Left ventricle myocardium inferior (tissue), 1 donor: ENCODE measurements at regions not wholly inside any gene's neighbourhood (a gene's known extent, or its start where the extent isn't known, plus 50 kb on each side); places are given as distances from the start of the nearest gene placed in this dataset.
"Not testable (repeated sequence)": the region's sequence is repeated elsewhere in the genome, so short reads cannot be mapped to it uniquely, and the experiment has no call there.

Source experiments
- DNase-seq: peaks from one replicate; pipeline ENCODE4 v3.0.0-alpha.2; 2020
- H3K27ac ChIP-seq: fragments of 200-600 bp; replicated peaks from 2 replicates; pipeline ENCODE4 v1.8.0; 2021
- H3K27me3 ChIP-seq: fragments of 200-600 bp; 2 replicates; pipeline ENCODE4 v1.8.0; 2021; ENCODE audit warnings: low read depth
- H3K36me3 ChIP-seq: fragments of 200-600 bp; 2 replicates; pipeline ENCODE4 v1.8.0; 2021
- H3K4me1 ChIP-seq: fragments of 200-600 bp; 2 replicates; pipeline ENCODE4 v1.8.0; 2021
- H3K4me3 ChIP-seq: fragments of 200-600 bp; 2 replicates; pipeline ENCODE4 v1.8.0; 2021; ENCODE audit warnings: mild to moderate bottlenecking, moderate library complexity
- H3K9me3 ChIP-seq: fragments of 200-600 bp; replicated peaks from 2 replicates; pipeline ENCODE4 v1.8.0; 2021
- CTCF ChIP-seq: fragments of 200-600 bp; IDR thresholded peaks from 2 replicates; pipeline ENCODE4 v1.8.0; 2021; ENCODE audit warnings: antibody characterized with exemption, mild to moderate bottlenecking, borderline replicate concordance
- intact Hi-C: fragments of 100-400 bp; cut with micrococcal nuclease; formaldehyde crosslinking; loops from one replicate; pipeline ENCODE4 v1.11.0; 2022
- donor health status: DM: no; HTN: yes; CAD: no; lungs with severe emphysema.

GRCh38 chr16:80253741-80254140 lies 287.1 kb upstream of the DYNLRB2 start:
- Histone ChIP-seq H3K4me3 (no peak overlapping the region), H3K27me3 (peaks cover 5% of the 10 kb centered on the region), H3K9me3 (no peaks in the 10 kb centered on the region), H3K4me1 (no peaks in the 10 kb centered on the region), H3K27ac (no peak overlapping the region), H3K36me3 (no peaks in the 10 kb centered on the region)
- DNase-seq: no peak
- intact Hi-C loops: no loop called here
- TF ChIP-seq CTCF: no peak

- intact Hi-C loops: no loop called here
- Histone ChIP-seq H3K4me3 (no peak overlapping the region), H3K4me1 (no peaks in the 10 kb centered on the region), H3K9me3 (peaks cover 3% of the 10 kb centered on the region), H3K36me3 (no peaks in the 10 kb centered on the region), H3K27me3 (peaks cover 5% of the 10 kb centered on the region), H3K27ac (no peak overlapping the region)
- no peak for TF ChIP-seq CTCF
- DNase-seq: no peak
Measured at GRCh38 chr16:80250381-80250780, 290.4 kb upstream of the DYNLRB2 start.

- H3K9me3 ChIP-seq: peaks cover 44% of the 10 kb centered on the region
- H3K4me3 ChIP-seq, H3K27ac ChIP-seq, H3K4me1 ChIP-seq, intact Hi-C loops, DNase-seq, H3K27me3 ChIP-seq, H3K36me3 ChIP-seq: not testable (repeated sequence)
Measured at GRCh38 chr16:80243303-80243702, 297.5 kb upstream of the DYNLRB2 start.

- H3K36me3 ChIP-seq, intact Hi-C loops, H3K4me1 ChIP-seq, H3K27ac ChIP-seq, H3K27me3 ChIP-seq, H3K4me3 ChIP-seq, DNase-seq: not testable (repeated sequence)
- H3K9me3 ChIP-seq: peaks cover 54% of the 10 kb centered on the region
Measured at GRCh38 chr16:80242279-80242678, 298.5 kb upstream of the DYNLRB2 start.

GRCh38 chr16:80233097-80233835 lies 307.5 kb upstream of the DYNLRB2 start:
- Histone ChIP-seq H3K4me3 (no peak overlapping the region), H3K9me3 (peaks cover 17% of the 10 kb centered on the region), H3K4me1 (no peaks in the 10 kb centered on the region), H3K27ac (no peak overlapping the region), H3K36me3 (no peaks in the 10 kb centered on the region), H3K27me3 (no peaks in the 10 kb centered on the region)
- DNase-seq: no peak
- TF ChIP-seq CTCF: no peak
- intact Hi-C loops: no loop called here

- H3K4me1 ChIP-seq: no peaks in the 10 kb centered on the region
- TF ChIP-seq CTCF: no peak
- intact Hi-C loops: no loop called here
Measured at GRCh38 chr16:80231888-80232287, 308.9 kb upstream of the DYNLRB2 start.

GRCh38 chr16:80231121-80231520 lies 309.7 kb upstream of the DYNLRB2 start:
- intact Hi-C loops: no loop called here

More at GRCh38 chr16:80231888-80232287, 308.9 kb upstream of the DYNLRB2 start:
- Histone ChIP-seq H3K4me3 (no peak overlapping the region), H3K27ac (no peak overlapping the region), H3K9me3 (peaks cover 10% of the 10 kb centered on the region), H3K36me3 (no peaks in the 10 kb centered on the region), H3K27me3 (no peaks in the 10 kb centered on the region)
- DNase-seq: no peak

More at GRCh38 chr16:80231121-80231520, 309.7 kb upstream of the DYNLRB2 start:
- TF ChIP-seq CTCF: no peak
- Histone ChIP-seq H3K27ac (no peak overlapping the region), H3K36me3 (no peaks in the 10 kb centered on the region), H3K9me3 (peaks cover 15% of the 10 kb centered on the region), H3K27me3 (no peaks in the 10 kb centered on the region), H3K4me3 (no peak overlapping the region), H3K4me1 (no peaks in the 10 kb centered on the region)
- no peak for DNase-seq
